AG09309 (cell line): ENCODE measurements at regions not wholly inside any gene's neighbourhood (a gene's known extent, or its start where the extent isn't known, plus 50 kb on each side); places are given as distances from the start of the nearest gene placed in this dataset.

ENCODE experiments used
- DNase-seq: peaks from one replicate; pipeline ENCODE4 v3.0.0-alpha.2; 2010; ENCODE audit warnings: low read depth
- H3K4me3 ChIP-seq: 2 replicates; pipeline ENCODE4 v1.5.1; 2011; ENCODE audit warnings: mild to moderate bottlenecking, low read depth, low read length, moderate library complexity; ENCODE audit not compliant: control insufficient read depth
- TF ChIP-seq, protein P1 (sequence below): IDR thresholded peaks from 2 replicates; pipeline ENCODE4 v1.5.1; 2011; ENCODE audit warnings: mild to moderate bottlenecking, low read depth, low read length, inconsistent platforms; ENCODE audit not compliant: insufficient read depth, control insufficient read depth; ENCODE audit errors: missing control alignments

DNA sequence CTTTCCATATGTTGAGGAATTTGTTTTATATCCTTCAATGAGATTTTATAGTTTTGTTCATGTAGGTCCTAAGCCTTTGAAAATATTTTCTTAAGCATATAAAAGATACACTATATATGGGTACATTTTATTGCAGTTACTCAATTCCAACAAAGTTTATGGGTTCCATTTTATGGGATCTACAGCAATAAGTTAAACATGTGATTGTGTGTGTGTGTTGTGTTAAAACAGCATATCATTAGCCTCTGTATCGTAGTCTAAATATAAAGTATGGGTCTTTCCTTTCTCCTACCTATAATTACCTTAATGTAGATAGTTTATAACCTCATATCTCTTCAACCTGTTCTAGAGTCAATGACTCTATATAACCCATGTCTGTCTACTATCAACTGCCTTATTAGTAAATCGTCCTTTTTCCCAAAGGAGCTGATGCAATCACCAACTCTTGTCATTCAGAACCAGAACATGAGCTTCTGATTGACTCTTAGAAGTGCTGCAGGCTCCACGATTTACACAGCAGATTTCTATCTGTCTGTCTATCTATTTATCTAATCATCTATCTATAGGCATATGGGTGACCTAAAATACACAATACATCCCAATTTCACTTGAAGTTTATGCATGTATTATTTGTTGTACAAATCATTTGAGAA lies 512.6 kb upstream of the CBLB start:
- no peak for DNase-seq
- no peak overlapping the region for H3K4me3 ChIP-seq
- TF ChIP-seq, protein P1, sequence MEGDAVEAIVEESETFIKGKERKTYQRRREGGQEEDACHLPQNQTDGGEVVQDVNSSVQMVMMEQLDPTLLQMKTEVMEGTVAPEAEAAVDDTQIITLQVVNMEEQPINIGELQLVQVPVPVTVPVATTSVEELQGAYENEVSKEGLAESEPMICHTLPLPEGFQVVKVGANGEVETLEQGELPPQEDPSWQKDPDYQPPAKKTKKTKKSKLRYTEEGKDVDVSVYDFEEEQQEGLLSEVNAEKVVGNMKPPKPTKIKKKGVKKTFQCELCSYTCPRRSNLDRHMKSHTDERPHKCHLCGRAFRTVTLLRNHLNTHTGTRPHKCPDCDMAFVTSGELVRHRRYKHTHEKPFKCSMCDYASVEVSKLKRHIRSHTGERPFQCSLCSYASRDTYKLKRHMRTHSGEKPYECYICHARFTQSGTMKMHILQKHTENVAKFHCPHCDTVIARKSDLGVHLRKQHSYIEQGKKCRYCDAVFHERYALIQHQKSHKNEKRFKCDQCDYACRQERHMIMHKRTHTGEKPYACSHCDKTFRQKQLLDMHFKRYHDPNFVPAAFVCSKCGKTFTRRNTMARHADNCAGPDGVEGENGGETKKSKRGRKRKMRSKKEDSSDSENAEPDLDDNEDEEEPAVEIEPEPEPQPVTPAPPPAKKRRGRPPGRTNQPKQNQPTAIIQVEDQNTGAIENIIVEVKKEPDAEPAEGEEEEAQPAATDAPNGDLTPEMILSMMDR: no peak

GRCh38 chr3:106381939-106382335 lies 513.1 kb upstream of the CBLB start:
- no peak overlapping the region for H3K4me3 ChIP-seq
- no peak for DNase-seq
- TF ChIP-seq, protein P1: no peak

DNA sequence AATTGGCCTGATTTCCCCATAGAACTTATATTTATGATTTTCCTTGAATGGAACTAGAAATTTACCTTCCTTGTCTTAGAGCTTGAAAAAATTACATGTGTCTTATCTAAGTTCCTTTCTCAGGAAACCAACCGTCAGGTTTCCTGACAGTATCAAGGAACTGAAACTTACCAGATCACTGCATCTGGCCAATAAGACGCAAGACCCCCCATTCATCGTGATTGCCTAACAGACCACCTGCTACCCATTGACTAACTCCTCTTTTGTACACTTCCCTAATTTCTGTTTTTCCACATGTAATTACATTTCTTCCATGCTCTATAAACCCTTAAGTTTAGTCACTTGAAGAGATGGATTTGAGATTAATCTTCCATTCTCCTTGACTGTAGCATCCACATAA lies 517.2 kb upstream of the CBLB start:
- H3K4me3 ChIP-seq: no peak overlapping the region
- TF ChIP-seq, protein P1: no peak
- no peak for DNase-seq

- H3K4me3 ChIP-seq: no peak overlapping the region
Measured at GRCh38 chr3:106392915-106393314, 524.1 kb upstream of the CBLB start.

GRCh38 chr3:106397006-106397405 lies 528.2 kb upstream of the CBLB start:
- TF ChIP-seq, protein P1: no peak
- no peak for DNase-seq
- no peak overlapping the region for H3K4me3 ChIP-seq

More at GRCh38 chr3:106392915-106393314, 524.1 kb upstream of the CBLB start:
- DNase-seq: no peak
- TF ChIP-seq, protein P1: no peak

DNA sequence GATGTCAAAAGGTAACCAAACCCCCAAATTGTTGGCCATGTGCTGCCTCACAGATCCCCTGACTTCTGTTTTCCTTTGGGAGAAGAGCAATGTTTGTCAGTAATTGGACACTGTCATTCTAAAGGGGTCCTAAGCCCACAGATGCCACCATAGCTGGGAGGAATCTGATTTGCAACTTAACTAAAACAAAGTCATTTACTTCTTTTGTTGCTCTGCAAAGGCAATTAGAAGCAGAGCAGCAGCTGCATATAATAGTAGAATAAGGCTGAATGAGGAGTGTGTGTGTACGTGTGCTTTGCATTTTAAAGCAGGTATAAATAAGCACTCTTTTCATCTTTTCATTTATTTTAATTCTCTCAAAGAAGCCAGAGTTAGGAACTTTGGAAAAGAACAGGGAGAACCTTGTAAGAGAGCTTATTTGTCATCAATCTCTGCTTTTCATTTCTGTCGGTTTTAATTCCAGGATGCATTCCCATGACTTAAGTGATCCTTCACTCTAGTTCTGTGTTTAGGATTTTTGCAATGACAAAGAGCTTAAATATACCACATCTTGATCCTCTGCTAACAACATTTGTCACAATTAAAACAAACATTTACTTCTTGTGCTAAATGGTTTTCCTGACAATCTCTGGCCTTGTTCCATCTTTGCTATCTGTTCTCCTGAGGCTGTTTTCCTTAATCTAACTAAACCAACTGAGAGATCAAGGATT lies 530.2 kb upstream of the CBLB start:
- TF ChIP-seq, protein P1: no peak
- no peak for DNase-seq

More for the DNA sequence above, 530.2 kb upstream of the CBLB start:
- no peak overlapping the region for H3K4me3 ChIP-seq
